Endodermal cell (in vitro differentiated cells): ENCODE measurements at regions not wholly inside any gene's neighbourhood (a gene's known extent, or its start where the extent isn't known, plus 50 kb on each side); places are given as distances from the start of the nearest gene placed in this dataset.

Experiments
- DNase-seq: peaks from one replicate; pipeline ENCODE4 v3.0.0-alpha.2; 2017
- H3K27ac ChIP-seq: 2 replicates; pipeline ENCODE4 v1.5.1; 2013; ENCODE audit warnings: mild to moderate bottlenecking, low read depth, low read length, moderate library complexity
- H3K27me3 ChIP-seq: 2 replicates; pipeline ENCODE4 v1.6.1; 2013; ENCODE audit warnings: mild to moderate bottlenecking, low read length, moderate library complexity; ENCODE audit not compliant: insufficient read depth, control insufficient read depth, poor library complexity, severe bottlenecking
- H3K36me3 ChIP-seq: 2 replicates; pipeline ENCODE4 v1.7.0; 2013; ENCODE audit warnings: mild to moderate bottlenecking, low read length, moderate library complexity; ENCODE audit not compliant: control insufficient read depth, insufficient read depth
- H3K4me1 ChIP-seq: one replicate; pipeline ENCODE4 v1.7.0; 2013; ENCODE audit warnings: low read length; ENCODE audit not compliant: control insufficient read depth, insufficient read depth
- H3K4me3 ChIP-seq: 2 replicates; pipeline ENCODE4 v1.5.1; 2013; ENCODE audit warnings: mild to moderate bottlenecking, low read length, moderate library complexity
- H3K9ac ChIP-seq: 2 replicates; pipeline ENCODE4 v1.6.1; 2013; ENCODE audit warnings: mild to moderate bottlenecking, low read length, moderate library complexity; ENCODE audit not compliant: poor library complexity, severe bottlenecking; ENCODE audit errors: extremely low read depth
- H3K9me3 ChIP-seq: 2 replicates; pipeline ENCODE4 v1.6.1; 2013; ENCODE audit warnings: mild to moderate bottlenecking, low read length, moderate library complexity; ENCODE audit not compliant: control insufficient read depth
- H3K27ac Mint-ChIP-seq: 2 replicates; pipeline ENCODE4 v1.8.0; 2020; ENCODE audit warnings: mixed read lengths
- H3K27me3 Mint-ChIP-seq: 2 replicates; pipeline ENCODE4 v1.8.0; 2021; ENCODE audit warnings: mild to moderate bottlenecking, mixed read lengths; ENCODE audit not compliant: insufficient read depth
- H3K36me3 Mint-ChIP-seq: 2 replicates; pipeline ENCODE4 v1.8.0; 2020; ENCODE audit warnings: low read depth, mixed read lengths
- H3K4me1 Mint-ChIP-seq: 2 replicates; pipeline ENCODE4 v1.8.0; 2020; ENCODE audit warnings: mixed read lengths
- H3K4me3 Mint-ChIP-seq: 2 replicates; pipeline ENCODE4 v1.8.0; 2020; ENCODE audit warnings: mild to moderate bottlenecking, moderate library complexity, mixed read lengths
- H3K9me3 Mint-ChIP-seq: 2 replicates; pipeline ENCODE4 v1.8.0; 2020; ENCODE audit warnings: mild to moderate bottlenecking, mixed read lengths
- WGBS, 2 experiments: methylation state at CpG; one replicate each; pipeline versions ENCODE4 v1.1.5 to v1.1.7; 2013; ENCODE audit warnings: missing lambda C conversion rate in 2 of 2, mixed read lengths in 1 of 2; ENCODE audit not compliant: insufficient coverage in 1 of 2, insufficient read length in 1 of 2; 5-methylcytosine and 5-hydroxymethylcytosine counted together
- TF ChIP-seq, protein P1 (sequence below): fragments of 200-600 bp; sonication (generic); conservative IDR thresholded peaks from 2 replicates; pipeline ENCODE4 v1.5.0; 2021; ENCODE audit warnings: antibody characterized with exemption, mild to moderate bottlenecking

DNA sequence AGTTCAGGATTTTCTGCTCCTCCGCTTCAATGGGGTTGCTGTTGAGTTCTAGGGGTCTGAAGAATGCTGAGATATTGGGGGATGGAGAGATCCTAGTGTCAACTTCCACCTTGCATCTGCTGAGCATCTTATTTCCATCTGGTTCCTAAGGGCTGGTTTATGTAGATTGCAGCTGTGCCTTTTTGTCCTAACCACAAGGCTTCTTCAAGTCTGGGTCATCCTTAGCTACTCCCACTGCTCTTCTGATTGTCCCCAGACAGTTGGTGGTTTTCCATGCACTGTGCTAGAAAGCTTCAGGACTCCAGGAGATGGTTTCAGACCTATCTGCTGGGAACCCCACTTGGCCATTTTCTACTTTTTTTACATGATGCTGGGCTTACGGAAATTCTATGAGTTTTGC, 125.0 kb downstream of the IL20RB start:
- H3K9me3 Mint-ChIP-seq: no peaks in the 10 kb centered on the region
- DNase-seq: no peak
- TF ChIP-seq, protein P1, sequence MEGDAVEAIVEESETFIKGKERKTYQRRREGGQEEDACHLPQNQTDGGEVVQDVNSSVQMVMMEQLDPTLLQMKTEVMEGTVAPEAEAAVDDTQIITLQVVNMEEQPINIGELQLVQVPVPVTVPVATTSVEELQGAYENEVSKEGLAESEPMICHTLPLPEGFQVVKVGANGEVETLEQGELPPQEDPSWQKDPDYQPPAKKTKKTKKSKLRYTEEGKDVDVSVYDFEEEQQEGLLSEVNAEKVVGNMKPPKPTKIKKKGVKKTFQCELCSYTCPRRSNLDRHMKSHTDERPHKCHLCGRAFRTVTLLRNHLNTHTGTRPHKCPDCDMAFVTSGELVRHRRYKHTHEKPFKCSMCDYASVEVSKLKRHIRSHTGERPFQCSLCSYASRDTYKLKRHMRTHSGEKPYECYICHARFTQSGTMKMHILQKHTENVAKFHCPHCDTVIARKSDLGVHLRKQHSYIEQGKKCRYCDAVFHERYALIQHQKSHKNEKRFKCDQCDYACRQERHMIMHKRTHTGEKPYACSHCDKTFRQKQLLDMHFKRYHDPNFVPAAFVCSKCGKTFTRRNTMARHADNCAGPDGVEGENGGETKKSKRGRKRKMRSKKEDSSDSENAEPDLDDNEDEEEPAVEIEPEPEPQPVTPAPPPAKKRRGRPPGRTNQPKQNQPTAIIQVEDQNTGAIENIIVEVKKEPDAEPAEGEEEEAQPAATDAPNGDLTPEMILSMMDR: no peak
- Histone ChIP-seq H3K4me3 (no peak overlapping the region), H3K9ac (no peak overlapping the region), H3K4me1 (peaks cover 6% of the 10 kb centered on the region), H3K9me3 (no peaks in the 10 kb centered on the region), H3K27ac (no peak overlapping the region), H3K27me3 (peaks cover 4% of the 10 kb centered on the region), H3K36me3 (no peaks in the 10 kb centered on the region)
- 89 to 100% methylated on average over 1 to 2 of the region's 2 CpGs for WGBS, 2 experiments
- H3K27me3 Mint-ChIP-seq: peaks cover 5% of the 10 kb centered on the region
- no peak overlapping the region for H3K27ac Mint-ChIP-seq
- peaks cover 3% of the 10 kb centered on the region for H3K4me1 Mint-ChIP-seq
- no peaks in the 10 kb centered on the region for H3K36me3 Mint-ChIP-seq
- no peak overlapping the region for H3K4me3 Mint-ChIP-seq

DNA sequence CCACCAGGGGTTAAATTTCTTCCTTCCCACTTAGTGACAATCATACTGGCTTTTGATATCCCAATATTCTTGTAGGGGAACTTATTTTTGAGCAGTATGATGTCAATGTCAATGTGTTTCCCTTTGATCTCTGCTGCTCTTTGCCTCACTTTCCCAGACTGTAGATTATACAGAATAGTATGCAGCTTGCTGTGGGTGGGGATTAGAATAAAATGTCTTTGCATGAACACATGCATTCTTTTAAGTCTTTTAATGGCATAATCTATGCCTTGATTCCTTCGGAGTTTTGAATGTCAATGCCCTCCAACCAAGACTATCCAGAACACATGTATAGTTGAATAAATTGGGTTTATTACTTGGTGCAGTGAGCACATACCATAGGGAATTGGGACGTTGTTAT, 125.5 kb downstream of the IL20RB start:
- Histone ChIP-seq H3K27ac (no peak overlapping the region), H3K4me3 (no peak overlapping the region), H3K9me3 (no peaks in the 10 kb centered on the region), H3K9ac (no peak overlapping the region), H3K36me3 (no peaks in the 10 kb centered on the region), H3K27me3 (peaks cover 4% of the 10 kb centered on the region), H3K4me1 (peaks cover 6% of the 10 kb centered on the region)
- H3K27me3 Mint-ChIP-seq: peaks cover 5% of the 10 kb centered on the region
- no peaks in the 10 kb centered on the region for H3K9me3 Mint-ChIP-seq
- H3K4me1 Mint-ChIP-seq: peaks cover 3% of the 10 kb centered on the region
- H3K27ac Mint-ChIP-seq: no peak overlapping the region
- H3K36me3 Mint-ChIP-seq: no peaks in the 10 kb centered on the region
- no peak overlapping the region for H3K4me3 Mint-ChIP-seq
- 95 to 100% methylated on average over 1 to 2 of the region's 2 CpGs for WGBS, 2 experiments
- DNase-seq: no peak
- TF ChIP-seq, protein P1: no peak

DNA sequence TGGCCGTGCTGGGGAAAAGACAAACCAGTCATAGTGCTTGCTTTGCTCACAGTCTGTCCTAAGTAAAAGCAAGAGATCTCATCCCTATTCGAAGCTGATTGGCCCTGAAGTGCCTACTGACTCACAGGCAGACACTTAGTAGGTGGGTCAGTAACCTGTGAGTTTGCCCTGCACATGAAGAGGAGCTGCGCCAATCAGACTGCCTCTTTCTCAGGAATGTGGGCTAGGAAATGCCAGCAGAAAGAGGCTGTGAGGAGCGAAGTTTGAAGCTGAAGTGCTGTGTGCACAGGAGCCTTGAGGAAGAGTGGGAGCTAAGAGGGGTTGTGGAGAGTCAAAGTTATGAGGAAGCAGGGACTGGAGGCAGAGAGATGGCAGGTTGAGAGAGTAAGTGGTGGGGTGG, 126.8 kb downstream of the IL20RB start:
- Mint-ChIP-seq H3K36me3 (no peaks in the 10 kb centered on the region), H3K4me1 (peaks cover 3% of the 10 kb centered on the region), H3K27ac (no peak overlapping the region), H3K9me3 (no peaks in the 10 kb centered on the region), H3K27me3 (peaks cover 5% of the 10 kb centered on the region), H3K4me3 (no peak overlapping the region)
- Histone ChIP-seq H3K9ac (no peak overlapping the region), H3K36me3 (no peaks in the 10 kb centered on the region), H3K27me3 (peaks cover 4% of the 10 kb centered on the region), H3K9me3 (no peaks in the 10 kb centered on the region), H3K4me3 (no peak overlapping the region), H3K4me1 (peaks cover 6% of the 10 kb centered on the region), H3K27ac (no peak overlapping the region)
- TF ChIP-seq, protein P1: no peak
- 90 to 93% methylated on average over 4 of the region's 4 CpGs for WGBS, 2 experiments
- DNase-seq: peak; percentile 65
